ENCODE measurements at regions not wholly inside any gene's neighbourhood (a gene's known extent, or its start where the extent isn't known, plus 50 kb on each side); places are given as distances from the start of the nearest gene placed in this dataset.

DNA sequence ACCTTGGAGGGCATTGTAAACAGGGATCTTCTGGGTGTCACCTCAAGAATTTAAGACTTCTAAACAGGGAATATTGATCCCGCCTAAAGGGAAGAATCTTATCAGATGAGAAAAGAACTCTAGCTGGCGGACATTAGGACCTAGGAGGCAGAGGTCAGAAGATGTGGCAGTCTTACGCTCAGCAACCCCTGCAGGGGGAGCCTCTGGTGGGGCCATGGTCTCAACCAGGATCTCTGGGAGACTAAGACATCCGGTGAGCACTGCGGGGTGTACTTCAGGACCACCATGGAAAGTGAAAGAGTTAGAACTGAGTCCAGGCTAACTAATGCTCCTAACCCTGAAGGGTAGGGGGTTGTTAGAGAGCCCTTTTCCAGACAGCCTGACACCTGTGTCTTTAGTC, 295.2 kb downstream of the VGLL3 start:
- no peaks in the 10 kb centered on the region for H3K4me1 ChIP-seq (replicated peaks)
- no peak overlapping the region for H3K4me3 ChIP-seq
- no peak overlapping the region for H3K27ac ChIP-seq
- H3K9me3 ChIP-seq = no peaks in the 10 kb centered on the region
- TF ChIP-seq, protein P1, sequence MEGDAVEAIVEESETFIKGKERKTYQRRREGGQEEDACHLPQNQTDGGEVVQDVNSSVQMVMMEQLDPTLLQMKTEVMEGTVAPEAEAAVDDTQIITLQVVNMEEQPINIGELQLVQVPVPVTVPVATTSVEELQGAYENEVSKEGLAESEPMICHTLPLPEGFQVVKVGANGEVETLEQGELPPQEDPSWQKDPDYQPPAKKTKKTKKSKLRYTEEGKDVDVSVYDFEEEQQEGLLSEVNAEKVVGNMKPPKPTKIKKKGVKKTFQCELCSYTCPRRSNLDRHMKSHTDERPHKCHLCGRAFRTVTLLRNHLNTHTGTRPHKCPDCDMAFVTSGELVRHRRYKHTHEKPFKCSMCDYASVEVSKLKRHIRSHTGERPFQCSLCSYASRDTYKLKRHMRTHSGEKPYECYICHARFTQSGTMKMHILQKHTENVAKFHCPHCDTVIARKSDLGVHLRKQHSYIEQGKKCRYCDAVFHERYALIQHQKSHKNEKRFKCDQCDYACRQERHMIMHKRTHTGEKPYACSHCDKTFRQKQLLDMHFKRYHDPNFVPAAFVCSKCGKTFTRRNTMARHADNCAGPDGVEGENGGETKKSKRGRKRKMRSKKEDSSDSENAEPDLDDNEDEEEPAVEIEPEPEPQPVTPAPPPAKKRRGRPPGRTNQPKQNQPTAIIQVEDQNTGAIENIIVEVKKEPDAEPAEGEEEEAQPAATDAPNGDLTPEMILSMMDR (IDR thresholded peaks at IDR 0.05) = no peak
- no peak for TF ChIP-seq POLR2A (IDR thresholded peaks at IDR 0.05)
- no peak for TF ChIP-seq POLR2AphosphoS5 (IDR thresholded peaks at IDR 0.05)
- whole genome bisulfite sequencing = 90% methylated on average over 5 of the region's 5 CpGs
- DNase-seq (ENCODE audit: low spot score) = no peak
- H3K36me3 ChIP-seq = no peaks in the 10 kb centered on the region
- intact Hi-C loops (cut with DNase I) = no loop called here
- H3K27me3 ChIP-seq (replicated peaks; ENCODE audit: insufficient read depth) = no peaks in the 10 kb centered on the region

DNA sequence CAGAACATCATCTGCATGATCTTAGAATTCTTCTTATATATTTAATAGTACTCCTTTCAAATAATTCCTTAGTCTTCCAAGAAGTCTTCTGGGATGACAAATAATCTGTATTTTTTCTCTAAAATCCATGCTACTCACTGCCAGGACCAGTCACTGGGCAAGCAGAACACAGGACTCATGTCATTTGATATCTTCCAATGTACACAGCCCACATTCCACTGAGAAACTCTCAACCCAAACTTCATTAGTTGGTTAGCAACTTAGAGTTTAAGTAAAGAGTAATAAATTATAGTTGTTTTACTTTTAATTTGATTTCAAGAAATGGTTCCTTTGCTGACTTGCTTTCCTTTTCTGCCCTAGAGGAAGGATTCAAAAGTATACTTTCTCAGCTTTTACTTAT, 317.0 kb downstream of the VGLL3 start:
- Histone ChIP-seq H3K4me1 (replicated peaks) (no peaks in the 10 kb centered on the region), H3K27ac (no peak overlapping the region), H3K9me3 (no peaks in the 10 kb centered on the region), H3K27me3 (replicated peaks; ENCODE audit: insufficient read depth) (no peaks in the 10 kb centered on the region), H3K4me3 (no peak overlapping the region), H3K36me3 (no peaks in the 10 kb centered on the region)
- no peak for TF ChIP-seq POLR2AphosphoS5 (IDR thresholded peaks at IDR 0.05)
- no peak for TF ChIP-seq POLR2A (IDR thresholded peaks at IDR 0.05)
- TF ChIP-seq, protein P1 (IDR thresholded peaks at IDR 0.05) = no peak
- no peak for DNase-seq (ENCODE audit: low spot score)
- intact Hi-C loops (cut with DNase I) = no loop called here

DNA sequence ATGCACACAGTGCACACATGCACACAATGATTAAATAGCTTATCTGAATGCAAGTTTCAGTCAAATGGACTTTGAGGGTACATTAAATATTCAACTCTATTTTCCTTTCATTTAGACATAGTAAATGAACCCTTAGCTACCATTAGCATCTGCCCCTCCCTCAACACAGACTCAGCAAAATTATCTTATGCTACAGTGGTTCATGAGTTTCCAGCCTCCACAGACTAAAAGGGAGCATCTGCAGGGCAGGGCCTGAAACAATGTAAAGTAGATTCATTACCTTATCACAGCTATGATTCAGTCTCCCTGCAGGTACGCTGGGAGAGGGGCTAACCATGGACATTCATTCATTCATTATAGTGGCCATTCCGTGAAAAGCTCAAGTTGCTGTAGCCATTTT, 329.1 kb downstream of the VGLL3 start:
- DNase-seq (ENCODE audit: low spot score) = no peak
- TF ChIP-seq POLR2A (IDR thresholded peaks at IDR 0.05) = no peak
- TF ChIP-seq, protein P1 (IDR thresholded peaks at IDR 0.05) = no peak
- TF ChIP-seq POLR2AphosphoS5 (IDR thresholded peaks at IDR 0.05) = no peak
- intact Hi-C loops (cut with DNase I) = no loop called here
- Histone ChIP-seq H3K27me3 (replicated peaks; ENCODE audit: insufficient read depth) (no peaks in the 10 kb centered on the region), H3K36me3 (no peaks in the 10 kb centered on the region), H3K9me3 (no peaks in the 10 kb centered on the region), H3K4me3 (no peak overlapping the region), H3K27ac (no peak overlapping the region), H3K4me1 (replicated peaks) (no peaks in the 10 kb centered on the region)
- 82% methylated on average over 2 of the region's 2 CpGs for WGBS

DNA sequence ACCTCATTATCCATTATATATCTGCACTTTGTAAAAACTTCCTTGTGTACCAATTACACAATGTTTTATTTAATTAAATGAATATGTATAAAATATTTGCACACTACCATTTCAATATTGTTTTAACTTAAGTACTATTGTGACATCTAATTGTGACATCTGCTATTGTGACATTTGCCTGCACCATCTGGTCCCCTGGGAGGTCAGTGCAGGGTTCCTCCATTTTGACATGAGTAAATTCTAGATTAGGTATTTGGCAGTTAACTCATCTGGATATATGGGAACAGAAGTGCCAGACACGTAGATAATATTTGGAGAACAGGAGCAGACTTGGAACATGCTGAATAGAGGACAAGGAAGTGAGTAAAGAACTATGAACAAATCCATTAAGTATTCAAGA, 332.1 kb downstream of the VGLL3 start:
- 35% methylated on average over 1 of the region's 1 CpG for WGBS
- Histone ChIP-seq H3K9me3 (no peaks in the 10 kb centered on the region), H3K36me3 (no peaks in the 10 kb centered on the region), H3K4me1 (replicated peaks) (no peaks in the 10 kb centered on the region), H3K27ac (no peak overlapping the region), H3K27me3 (replicated peaks; ENCODE audit: insufficient read depth) (no peaks in the 10 kb centered on the region), H3K4me3 (no peak overlapping the region)
- DNase-seq (ENCODE audit: low spot score) = no peak
- intact Hi-C loops (cut with DNase I) = no loop called here
- TF ChIP-seq POLR2A (IDR thresholded peaks at IDR 0.05) (no peak), POLR2AphosphoS5 (IDR thresholded peaks at IDR 0.05) (no peak)
- TF ChIP-seq, protein P1 (IDR thresholded peaks at IDR 0.05) = no peak

DNA sequence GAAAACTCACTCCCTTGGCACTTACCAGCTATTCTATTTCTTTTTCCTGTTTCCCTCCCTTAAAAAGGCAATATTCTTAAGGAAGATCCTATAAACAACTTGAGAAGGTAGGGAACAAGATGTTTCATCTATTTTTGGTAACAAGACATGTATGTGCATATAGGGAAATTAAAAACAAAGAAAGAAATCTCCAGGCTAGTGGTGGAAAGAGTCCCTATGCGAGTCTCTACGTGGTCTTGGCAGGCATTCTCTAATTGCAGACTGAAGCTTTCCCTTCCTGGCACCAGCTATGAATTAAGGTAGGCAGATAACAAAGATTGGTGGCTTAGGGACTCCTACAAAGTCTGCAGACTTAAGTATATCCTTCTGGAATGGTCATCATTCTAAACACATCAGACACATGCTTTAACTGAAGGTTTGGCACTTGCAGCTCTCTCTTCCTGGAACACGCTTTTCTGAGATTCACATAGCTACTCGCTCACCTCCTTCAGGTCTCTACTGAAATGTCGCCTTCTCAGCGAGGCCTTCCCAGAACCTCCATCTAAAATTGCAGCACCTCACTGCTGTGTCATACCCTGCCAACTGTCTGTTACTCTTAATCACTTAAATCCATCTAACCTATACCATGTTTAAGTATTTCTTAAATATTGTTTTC, 336.0 kb downstream of the VGLL3 start:
- intact Hi-C loops (cut with DNase I) = no loop called here
- 81% methylated on average over 6 of the region's 6 CpGs for WGBS
- Histone ChIP-seq H3K4me3 (no peak overlapping the region), H3K4me1 (replicated peaks) (no peaks in the 10 kb centered on the region), H3K36me3 (no peaks in the 10 kb centered on the region), H3K27me3 (replicated peaks; ENCODE audit: insufficient read depth) (no peaks in the 10 kb centered on the region), H3K9me3 (no peaks in the 10 kb centered on the region), H3K27ac (no peak overlapping the region)
- TF ChIP-seq, protein P1 (IDR thresholded peaks at IDR 0.05) = no peak
- TF ChIP-seq POLR2A (IDR thresholded peaks at IDR 0.05) = no peak
- no peak for TF ChIP-seq POLR2AphosphoS5 (IDR thresholded peaks at IDR 0.05)
- DNase-seq (ENCODE audit: low spot score) = no peak
